MM.1S (cell line): ENCODE measurements at regions not wholly inside any gene's neighbourhood (a gene's known extent, or its start where the extent isn't known, plus 50 kb on each side); places are given as distances from the start of the nearest gene placed in this dataset.

ENCODE experiments used
- EZH2 ChIP-seq: fragments of 300-600 bp; sonication (generic); optimal IDR thresholded peaks from 2 replicates; pipeline ENCODE3; 2017; ENCODE audit warnings: low read depth, mild to moderate bottlenecking, antibody characterized with exemption, low read length, mixed read lengths
- EZH2phosphoT487 ChIP-seq: fragments of 300-600 bp; sonication (generic); IDR thresholded peaks from 2 replicates; pipeline ENCODE4 v1.6.1; 2018; ENCODE audit warnings: antibody characterized with exemption, low read length
- TF ChIP-seq, protein P1 (sequence below): fragments of 300-600 bp; sonication (generic); IDR thresholded peaks from 2 replicates; pipeline ENCODE4 v1.5.1; 2016; ENCODE audit warnings: antibody characterized with exemption, low read length, mixed read lengths

- no peak for TF ChIP-seq EZH2phosphoT487
- TF ChIP-seq, protein P1, sequence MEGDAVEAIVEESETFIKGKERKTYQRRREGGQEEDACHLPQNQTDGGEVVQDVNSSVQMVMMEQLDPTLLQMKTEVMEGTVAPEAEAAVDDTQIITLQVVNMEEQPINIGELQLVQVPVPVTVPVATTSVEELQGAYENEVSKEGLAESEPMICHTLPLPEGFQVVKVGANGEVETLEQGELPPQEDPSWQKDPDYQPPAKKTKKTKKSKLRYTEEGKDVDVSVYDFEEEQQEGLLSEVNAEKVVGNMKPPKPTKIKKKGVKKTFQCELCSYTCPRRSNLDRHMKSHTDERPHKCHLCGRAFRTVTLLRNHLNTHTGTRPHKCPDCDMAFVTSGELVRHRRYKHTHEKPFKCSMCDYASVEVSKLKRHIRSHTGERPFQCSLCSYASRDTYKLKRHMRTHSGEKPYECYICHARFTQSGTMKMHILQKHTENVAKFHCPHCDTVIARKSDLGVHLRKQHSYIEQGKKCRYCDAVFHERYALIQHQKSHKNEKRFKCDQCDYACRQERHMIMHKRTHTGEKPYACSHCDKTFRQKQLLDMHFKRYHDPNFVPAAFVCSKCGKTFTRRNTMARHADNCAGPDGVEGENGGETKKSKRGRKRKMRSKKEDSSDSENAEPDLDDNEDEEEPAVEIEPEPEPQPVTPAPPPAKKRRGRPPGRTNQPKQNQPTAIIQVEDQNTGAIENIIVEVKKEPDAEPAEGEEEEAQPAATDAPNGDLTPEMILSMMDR = no peak
- no peak for TF ChIP-seq EZH2
Measured at GRCh38 chr3:135451037-135451785, 514.3 kb upstream of the PPP2R3A start.
